ENCODE measurements at regions not wholly inside any gene's neighbourhood (a gene's known extent, or its start where the extent isn't known, plus 50 kb on each side); places are given as distances from the start of the nearest gene placed in this dataset.

GRCh38 chr2:221741496-221742211 is 169.6 kb upstream of the EPHA4 start:
- 72 to 87% (median 80%) methylated on average over 4 of the region's 4 CpGs for WGBS, 5 donors
- intact Hi-C loops (cut with DNase I; ENCODE audit: low total_unique reads) = no loop called here
- H3K27me3 ChIP-seq (replicated peaks in 1 of 7) = no peaks in the 10 kb centered on the region
- H3K4me3 ChIP-seq = no peak overlapping the region
- no peaks in the 10 kb centered on the region for H3K4me1 ChIP-seq
- DNase-seq = no peak
- H3K36me3 ChIP-seq = no peaks in the 10 kb centered on the region
- TF ChIP-seq POLR2A (IDR thresholded peaks at IDR 0.05) (no peak), CTCF (IDR thresholded peaks at IDR 0.05 in 8 of 11, conservative IDR thresholded peaks at IDR 0.05 in 3 of 11) (no peak), POLR2AphosphoS5 (IDR thresholded peaks at IDR 0.05) (no peak)
- peaks cover 0 to 15% (median 0%) of the 10 kb centered on the region in 8 donors for H3K9me3 ChIP-seq
- H3K27ac ChIP-seq = no peak overlapping the region

DNA sequence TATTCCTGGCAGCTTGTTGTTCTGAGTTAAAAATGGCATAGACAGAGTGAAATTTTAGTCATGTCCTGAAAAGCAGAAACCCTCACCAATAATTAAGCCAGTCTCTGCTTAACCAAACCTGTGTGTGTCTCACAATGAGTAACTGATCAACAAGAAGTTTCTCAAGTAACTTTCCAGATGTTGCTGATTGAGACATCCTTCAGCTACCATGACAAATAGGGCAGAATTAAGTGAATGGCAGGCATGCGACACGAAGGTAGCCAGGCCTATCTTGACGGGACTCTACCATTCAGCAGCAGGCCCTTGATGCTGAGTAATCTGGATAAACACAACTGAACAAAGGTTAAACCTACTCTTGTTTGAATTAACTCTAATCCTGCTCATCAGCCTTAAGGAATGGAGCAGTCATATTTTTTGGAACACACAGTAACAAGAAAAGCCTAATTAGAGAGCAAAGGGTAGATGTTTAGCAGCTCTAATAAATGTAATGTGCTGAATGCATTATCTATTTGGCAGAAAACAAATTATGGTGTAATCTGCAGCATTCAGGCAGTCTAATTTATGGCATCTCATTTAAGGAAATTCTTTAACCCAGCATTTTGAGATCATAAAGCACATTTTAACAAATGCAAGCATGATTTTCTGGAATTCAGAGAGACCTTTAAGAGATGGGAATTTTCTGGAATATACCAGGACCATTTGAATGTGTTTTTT is 159.5 kb upstream of the EPHA4 start:
- Histone ChIP-seq H3K4me3 (no peak overlapping the region), H3K9me3 (peaks cover 0 to 8% (median 0%) of the 10 kb centered on the region in 8 donors), H3K4me1 (no peaks in the 10 kb centered on the region), H3K36me3 (no peaks in the 10 kb centered on the region), H3K27me3 (replicated peaks in 1 of 7) (no peaks in the 10 kb centered on the region), H3K27ac (no peak overlapping the region)
- WGBS, 5 donors = 65 to 86% (median 78%) methylated on average over 3 of the region's 3 CpGs
- TF ChIP-seq CTCF (IDR thresholded peaks at IDR 0.05 in 8 of 11, conservative IDR thresholded peaks at IDR 0.05 in 3 of 11) = no peak
- TF ChIP-seq POLR2A (IDR thresholded peaks at IDR 0.05) = no peak
- no peak for TF ChIP-seq POLR2AphosphoS5 (IDR thresholded peaks at IDR 0.05)
- intact Hi-C loops (cut with DNase I; ENCODE audit: low total_unique reads) = no loop called here
- DNase-seq = no peak

- Histone ChIP-seq H3K36me3 (no peaks in the 10 kb centered on the region), H3K27me3 (replicated peaks in 1 of 7) (no peaks in the 10 kb centered on the region), H3K27ac (no peak overlapping the region), H3K4me1 (no peaks in the 10 kb centered on the region), H3K4me3 (no peak overlapping the region), H3K9me3 (peaks cover 0 to 28% (median 6%) of the 10 kb centered on the region in 8 donors)
- WGBS, 5 donors = 90 to 98% (median 93%) methylated on average over 2 of the region's 2 CpGs
- no peak for DNase-seq
- TF ChIP-seq CTCF (IDR thresholded peaks at IDR 0.05 in 8 of 11, conservative IDR thresholded peaks at IDR 0.05 in 3 of 11) (no peak), POLR2A (IDR thresholded peaks at IDR 0.05) (no peak), POLR2AphosphoS5 (IDR thresholded peaks at IDR 0.05) (no peak)
- intact Hi-C loops (cut with DNase I; ENCODE audit: low total_unique reads) = no loop called here
These were observed 154.9 kb upstream of the EPHA4 start for GRCh38 chr2:221726894-221727513.
